Natural killer cell (primary cell): ENCODE measurements at regions not wholly inside any gene's neighbourhood (a gene's known extent, or its start where the extent isn't known, plus 50 kb on each side); places are given as distances from the start of the nearest gene placed in this dataset.

Experiments
- ATAC-seq, 3 donors: fragments of 150-1000 bp in 2 of 3; fragments of 200-7000 bp in 1 of 3; cut with Tn5 transposase; 1 replicate in 1 of 3; 2 replicates in 2 of 3; pipeline ENCODE4 v1.10.0; 2021; ENCODE audit warnings: mild to moderate bottlenecking in 2 of 3, moderate library complexity in 2 of 3
- DNase-seq, 2 donors: peaks; one replicate each; pipeline versions ENCODE4 v3.0.0 to v3.0.0-alpha.2; 2013 to 2021; ENCODE audit warnings: mixed read lengths in 1 of 2
- H3K27ac ChIP-seq: one replicate; pipeline ENCODE4 v1.5.1; 2013; ENCODE audit warnings: mild to moderate bottlenecking, low read length
- H3K27me3 ChIP-seq: one replicate; pipeline ENCODE4 v1.6.1; 2013; ENCODE audit warnings: low read length; ENCODE audit not compliant: control insufficient read depth, insufficient read depth
- H3K36me3 ChIP-seq: one replicate; pipeline ENCODE4 v1.6.1; 2013; ENCODE audit warnings: low read length; ENCODE audit not compliant: control insufficient read depth, insufficient read depth
- H3K4me1 ChIP-seq: one replicate; pipeline ENCODE4 v1.6.1; 2013; ENCODE audit warnings: low read length; ENCODE audit not compliant: control insufficient read depth, insufficient read depth
- H3K4me3 ChIP-seq: one replicate; pipeline ENCODE4 v1.5.1; 2013; ENCODE audit warnings: low read length
- H3K9me3 ChIP-seq: one replicate; pipeline ENCODE4 v1.6.1; 2013; ENCODE audit warnings: low read length; ENCODE audit not compliant: control insufficient read depth, insufficient read depth
- H3K27ac Mint-ChIP-seq, 2 donors: one replicate each; pipeline ENCODE4 v1.8.0; 2022; ENCODE audit warnings: mild to moderate bottlenecking in 2 of 2, mixed read lengths in 2 of 2, moderate library complexity in 1 of 2
- H3K27me3 Mint-ChIP-seq, 2 donors: one replicate each; pipeline ENCODE4 v1.8.0; 2022; ENCODE audit warnings: low read depth in 2 of 2, mixed read lengths in 2 of 2
- H3K36me3 Mint-ChIP-seq: one replicate; pipeline ENCODE4 v1.8.0; 2022; ENCODE audit warnings: mixed read lengths
- H3K4me1 Mint-ChIP-seq, 2 donors: one replicate each; pipeline ENCODE4 v1.8.0; 2022; ENCODE audit warnings: mixed read lengths in 2 of 2
- H3K4me3 Mint-ChIP-seq: one replicate; pipeline ENCODE4 v1.8.0; 2022; ENCODE audit warnings: mild to moderate bottlenecking, moderate library complexity, mixed read lengths
- H3K9me3 Mint-ChIP-seq, 2 donors: one replicate each; pipeline ENCODE4 v1.8.0; 2022; ENCODE audit warnings: mixed read lengths in 2 of 2
- CTCF ChIP-seq: fragments of 200-600 bp; IDR thresholded peaks from one replicate; pipeline ENCODE4 v1.8.0; 2022; ENCODE audit warnings: antibody characterized with exemption
- WGBS: methylation state at CpG from one replicate; pipeline ENCODE4 v1.1.7; 2013; ENCODE audit warnings: missing lambda C conversion rate; ENCODE audit not compliant: insufficient coverage; 5-methylcytosine and 5-hydroxymethylcytosine counted together
- intact Hi-C: fragments of 100-400 bp; cut with micrococcal nuclease; formaldehyde crosslinking; loops from one replicate; pipeline ENCODE4 v1.14.2; 2022

GRCh38 chr9:111178331-111179055 lies 140.2 kb upstream of the LPAR1 start:
- Mint-ChIP-seq H3K27ac (no peak overlapping the region), H3K9me3 (peaks cover 0 to 3% of the 10 kb centered on the region in 2 donors), H3K4me1 (no peaks in the 10 kb centered on the region), H3K4me3 (no peak overlapping the region), H3K27me3 (no peaks in the 10 kb centered on the region), H3K36me3 (peaks cover 1% of the 10 kb centered on the region)
- Histone ChIP-seq H3K4me1 (no peaks in the 10 kb centered on the region), H3K27me3 (no peaks in the 10 kb centered on the region), H3K27ac (no peak overlapping the region), H3K4me3 (no peak overlapping the region), H3K36me3 (no peaks in the 10 kb centered on the region), H3K9me3 (no peaks in the 10 kb centered on the region)
- WGBS = 28% methylated on average over 8 of the region's 9 CpGs
- ATAC-seq (no peak), DNase-seq (no peak)
- intact Hi-C loops = no loop called here
- no peak for TF ChIP-seq CTCF

GRCh38 chr9:111176511-111176910 lies 138.2 kb upstream of the LPAR1 start:
- no peaks in the 10 kb centered on the region for H3K27me3 Mint-ChIP-seq
- Histone ChIP-seq H3K4me3 (no peak overlapping the region), H3K9me3 (no peaks in the 10 kb centered on the region), H3K4me1 (no peaks in the 10 kb centered on the region), H3K27me3 (no peaks in the 10 kb centered on the region), H3K36me3 (no peaks in the 10 kb centered on the region), H3K27ac (no peak overlapping the region)
- H3K27ac Mint-ChIP-seq = no peak overlapping the region
- TF ChIP-seq CTCF = no peak
- ATAC-seq (no peak), DNase-seq (no peak)
- no peaks in the 10 kb centered on the region for H3K4me1 Mint-ChIP-seq
- intact Hi-C loops = no loop called here
- no peak overlapping the region for H3K4me3 Mint-ChIP-seq
- peaks cover 2 to 8% of the 10 kb centered on the region in 2 donors for H3K9me3 Mint-ChIP-seq
- H3K36me3 Mint-ChIP-seq = peaks cover 9% of the 10 kb centered on the region
- 84% methylated on average over 6 of the region's 6 CpGs for WGBS

DNA sequence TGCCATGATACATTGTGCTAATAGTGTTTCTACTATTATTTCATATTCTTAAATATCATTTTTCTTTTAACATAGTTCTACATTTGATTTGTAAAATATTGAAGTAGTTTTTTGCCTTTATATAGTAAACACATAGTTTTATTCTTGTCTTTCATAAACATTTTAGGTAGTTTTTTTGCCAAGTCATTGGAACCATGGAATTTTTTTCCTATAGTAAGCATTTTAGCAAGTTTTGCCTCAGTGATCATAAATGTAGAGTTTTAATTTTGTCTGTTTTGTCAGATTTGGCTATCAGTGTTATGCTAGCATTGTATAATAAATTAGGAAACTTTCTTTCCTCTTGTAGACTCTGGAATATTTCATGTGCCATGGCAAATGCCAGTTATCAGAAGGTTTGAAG lies 137.1 kb upstream of the LPAR1 start:
- Histone ChIP-seq H3K36me3 (no peaks in the 10 kb centered on the region), H3K4me1 (no peaks in the 10 kb centered on the region), H3K9me3 (no peaks in the 10 kb centered on the region), H3K27ac (no peak overlapping the region), H3K4me3 (no peak overlapping the region), H3K27me3 (no peaks in the 10 kb centered on the region)
- H3K9me3 Mint-ChIP-seq = peaks cover 2 to 8% of the 10 kb centered on the region in 2 donors
- no peak overlapping the region for H3K4me3 Mint-ChIP-seq
- ATAC-seq (no peak), DNase-seq (no peak)
- no peak for TF ChIP-seq CTCF
- intact Hi-C loops = no loop called here
- H3K27ac Mint-ChIP-seq = no peak overlapping the region
- H3K4me1 Mint-ChIP-seq = no peaks in the 10 kb centered on the region
- H3K27me3 Mint-ChIP-seq = no peaks in the 10 kb centered on the region
- peaks cover 9% of the 10 kb centered on the region for H3K36me3 Mint-ChIP-seq

DNA sequence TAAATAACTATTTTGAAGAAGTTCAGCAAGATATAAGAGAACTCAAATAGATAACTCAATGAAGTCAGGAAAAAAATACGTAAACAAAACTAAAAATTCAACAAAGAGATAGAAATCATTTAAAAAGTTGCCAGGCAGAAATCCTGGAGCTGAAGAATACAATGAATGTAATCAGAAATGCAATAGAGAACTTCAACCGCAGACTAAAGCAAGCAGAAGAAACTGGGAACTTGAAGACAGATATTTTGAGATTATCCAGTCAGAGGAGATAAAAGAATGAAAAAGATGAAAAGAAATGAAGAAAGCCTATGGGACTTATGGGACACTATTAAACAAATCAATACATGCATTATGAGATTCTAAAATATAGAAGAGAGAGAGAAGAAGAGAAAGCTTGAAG lies 129.1 kb upstream of the LPAR1 start:
- Histone ChIP-seq H3K36me3 (no peaks in the 10 kb centered on the region), H3K9me3 (peaks cover 7% of the 10 kb centered on the region), H3K4me3 (no peak overlapping the region), H3K4me1 (no peaks in the 10 kb centered on the region), H3K27ac (no peak overlapping the region), H3K27me3 (no peaks in the 10 kb centered on the region)
- Mint-ChIP-seq H3K36me3 (peaks cover 12% of the 10 kb centered on the region), H3K27ac (no peak overlapping the region), H3K4me1 (no peaks in the 10 kb centered on the region), H3K4me3 (no peak overlapping the region), H3K27me3 (no peaks in the 10 kb centered on the region), H3K9me3 (peaks cover 7 to 9% of the 10 kb centered on the region in 2 donors)
- intact Hi-C loops = no loop called here
- ATAC-seq (no peak), DNase-seq (no peak)
- no peak for TF ChIP-seq CTCF
- 94% methylated on average over 1 of the region's 2 CpGs for WGBS
